SK-N-SH treated with all-trans-retinoic acid at 6 μM for 48 hours (cell line): ENCODE measurements at regions not wholly inside any gene's neighbourhood (a gene's known extent, or its start where the extent isn't known, plus 50 kb on each side); places are given as distances from the start of the nearest gene placed in this dataset.

ENCODE experiments used
- ATAC-seq: fragments of 200-7000 bp; cut with Tn5 transposase; 3 replicates; pipeline ENCODE4 v1.9.1; 2020; ENCODE audit warnings: mild to moderate bottlenecking, moderate library complexity
- CSDC2 ChIP-seq: fragments of 250-450 bp; sonication (Bioruptor Pico); IDR thresholded peaks from 2 replicates; pipeline ENCODE4 v1.5.0; 2020; ENCODE audit warnings: mild to moderate bottlenecking, moderate library complexity
- ESRRG ChIP-seq: fragments of 250-450 bp; sonication (Bioruptor Pico); IDR thresholded peaks from 2 replicates; pipeline ENCODE4 v1.6.1; 2021; ENCODE audit warnings: mild to moderate bottlenecking
- GLIS3 ChIP-seq: fragments of 250-450 bp; sonication (Bioruptor Pico); IDR thresholded peaks from 2 replicates; pipeline ENCODE4 v1.5.0; 2020; ENCODE audit warnings: mild to moderate bottlenecking, moderate library complexity
- OSR1 ChIP-seq: fragments of 250-450 bp; sonication (Bioruptor Pico); IDR thresholded peaks from 2 replicates; pipeline ENCODE4 v1.8.0; 2022; ENCODE audit warnings: moderate library complexity, mild to moderate bottlenecking, inconsistent platforms
- PPARA ChIP-seq: fragments of 250-450 bp; sonication (Bioruptor Pico); IDR thresholded peaks from 2 replicates; pipeline ENCODE4 v1.5.0; 2020; ENCODE audit warnings: mild to moderate bottlenecking, borderline replicate concordance
- RARB ChIP-seq: fragments of 250-450 bp; sonication (Bioruptor Pico); IDR thresholded peaks from 2 replicates; pipeline ENCODE4 v1.8.0; 2021; ENCODE audit warnings: mild to moderate bottlenecking, moderate library complexity
- SNAI2 ChIP-seq: fragments of 250-450 bp; sonication (Bioruptor Pico); IDR thresholded peaks from 2 replicates; pipeline ENCODE4 v1.5.0; 2020; ENCODE audit warnings: mild to moderate bottlenecking, moderate library complexity
- TCF4 ChIP-seq: fragments of 250-450 bp; sonication (Bioruptor Pico); IDR thresholded peaks from 2 replicates; pipeline ENCODE4 v1.8.0; 2021; ENCODE audit warnings: mild to moderate bottlenecking, moderate library complexity, borderline replicate concordance
- TOX ChIP-seq: fragments of 250-450 bp; sonication (Bioruptor Pico); IDR thresholded peaks from 2 replicates; pipeline ENCODE4 v1.8.0; 2021; ENCODE audit warnings: mild to moderate bottlenecking, moderate library complexity, borderline replicate concordance
- ZFP3 ChIP-seq: fragments of 250-450 bp; sonication (Bioruptor Pico); IDR thresholded peaks from 2 replicates; pipeline ENCODE4 v1.5.0; 2020; ENCODE audit warnings: mild to moderate bottlenecking, moderate library complexity
- ZNF565 ChIP-seq: fragments of 450-650 bp; formaldehyde crosslinking; conservative IDR thresholded peaks from 2 replicates; pipeline ENCODE4 v1.5.0; 2020; ENCODE audit warnings: low read depth, mild to moderate bottlenecking, moderate library complexity
- ZNF70 ChIP-seq: fragments of 450-650 bp; formaldehyde crosslinking; IDR thresholded peaks from 2 replicates; pipeline ENCODE4 v1.5.0; 2020; ENCODE audit warnings: mild to moderate bottlenecking, moderate library complexity
- ZNF8 ChIP-seq: fragments of 450-650 bp; formaldehyde crosslinking; IDR thresholded peaks from 2 replicates; pipeline ENCODE4 v1.5.0; 2020; ENCODE audit warnings: mild to moderate bottlenecking, moderate library complexity
- TF ChIP-seq, protein P1 (sequence below): fragments of 250-450 bp; sonication (Bioruptor Pico); IDR thresholded peaks from 2 replicates; pipeline ENCODE4 v1.8.0; 2021; ENCODE audit warnings: low read depth, mild to moderate bottlenecking, moderate library complexity, borderline replicate concordance
- TF ChIP-seq, protein P2 (sequence below): fragments of 250-450 bp; sonication (Bioruptor Pico); IDR thresholded peaks from 2 replicates; pipeline ENCODE4 v1.5.1; 2021; ENCODE audit warnings: mild to moderate bottlenecking, moderate library complexity
- TF ChIP-seq, protein P3 (sequence below): fragments of 250-450 bp; sonication (Bioruptor Pico); IDR thresholded peaks from 2 replicates; pipeline ENCODE4 v1.8.0; 2020; ENCODE audit warnings: mild to moderate bottlenecking, moderate library complexity, borderline replicate concordance
- TF ChIP-seq, protein P4 (sequence below): fragments of 250-450 bp; sonication (Bioruptor Pico); IDR thresholded peaks from 2 replicates; pipeline ENCODE4 v1.5.0; 2020; ENCODE audit warnings: mild to moderate bottlenecking, moderate library complexity

DNA sequence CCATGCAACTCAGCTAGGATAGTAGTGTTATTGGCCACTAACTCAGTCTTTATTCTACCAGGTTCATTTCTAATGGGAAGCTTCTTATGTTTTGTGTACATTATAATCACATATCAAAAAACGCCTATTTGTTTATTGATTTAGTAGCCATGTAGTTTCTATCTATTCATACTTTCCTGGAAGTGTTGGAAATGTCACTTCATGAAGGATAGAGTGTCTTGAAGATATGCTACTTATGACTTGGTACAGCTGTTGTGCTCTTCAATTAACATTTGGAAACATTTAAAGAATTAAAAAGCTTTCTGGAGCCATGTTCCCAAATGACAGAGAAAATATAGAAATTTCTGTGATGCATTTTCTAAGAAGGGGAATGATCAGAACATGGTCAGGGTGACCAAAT is 307.5 kb downstream of the ETNK1 start:
- ATAC-seq, result no peak
- TF ChIP-seq, protein P1, sequence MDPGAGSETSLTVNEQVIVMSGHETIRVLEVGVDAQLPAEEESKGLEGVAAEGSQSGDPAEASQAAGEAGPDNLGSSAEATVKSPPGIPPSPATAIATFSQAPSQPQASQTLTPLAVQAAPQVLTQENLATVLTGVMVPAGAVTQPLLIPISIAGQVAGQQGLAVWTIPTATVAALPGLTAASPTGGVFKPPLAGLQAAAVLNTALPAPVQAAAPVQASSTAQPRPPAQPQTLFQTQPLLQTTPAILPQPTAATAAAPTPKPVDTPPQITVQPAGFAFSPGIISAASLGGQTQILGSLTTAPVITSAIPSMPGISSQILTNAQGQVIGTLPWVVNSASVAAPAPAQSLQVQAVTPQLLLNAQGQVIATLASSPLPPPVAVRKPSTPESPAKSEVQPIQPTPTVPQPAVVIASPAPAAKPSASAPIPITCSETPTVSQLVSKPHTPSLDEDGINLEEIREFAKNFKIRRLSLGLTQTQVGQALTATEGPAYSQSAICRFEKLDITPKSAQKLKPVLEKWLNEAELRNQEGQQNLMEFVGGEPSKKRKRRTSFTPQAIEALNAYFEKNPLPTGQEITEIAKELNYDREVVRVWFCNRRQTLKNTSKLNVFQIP (CRISPR knock-in tag), result no peak
- TF ChIP-seq, protein P2, sequence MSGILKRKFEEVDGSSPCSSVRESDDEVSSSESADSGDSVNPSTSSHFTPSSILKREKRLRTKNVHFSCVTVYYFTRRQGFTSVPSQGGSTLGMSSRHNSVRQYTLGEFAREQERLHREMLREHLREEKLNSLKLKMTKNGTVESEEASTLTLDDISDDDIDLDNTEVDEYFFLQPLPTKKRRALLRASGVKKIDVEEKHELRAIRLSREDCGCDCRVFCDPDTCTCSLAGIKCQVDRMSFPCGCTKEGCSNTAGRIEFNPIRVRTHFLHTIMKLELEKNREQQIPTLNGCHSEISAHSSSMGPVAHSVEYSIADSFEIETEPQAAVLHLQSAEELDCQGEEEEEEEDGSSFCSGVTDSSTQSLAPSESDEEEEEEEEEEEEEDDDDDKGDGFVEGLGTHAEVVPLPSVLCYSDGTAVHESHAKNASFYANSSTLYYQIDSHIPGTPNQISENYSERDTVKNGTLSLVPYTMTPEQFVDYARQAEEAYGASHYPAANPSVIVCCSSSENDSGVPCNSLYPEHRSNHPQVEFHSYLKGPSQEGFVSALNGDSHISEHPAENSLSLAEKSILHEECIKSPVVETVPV (CRISPR knock-in tag), result no peak
- no peak for TF ChIP-seq ZNF70
- TF ChIP-seq, protein P3, sequence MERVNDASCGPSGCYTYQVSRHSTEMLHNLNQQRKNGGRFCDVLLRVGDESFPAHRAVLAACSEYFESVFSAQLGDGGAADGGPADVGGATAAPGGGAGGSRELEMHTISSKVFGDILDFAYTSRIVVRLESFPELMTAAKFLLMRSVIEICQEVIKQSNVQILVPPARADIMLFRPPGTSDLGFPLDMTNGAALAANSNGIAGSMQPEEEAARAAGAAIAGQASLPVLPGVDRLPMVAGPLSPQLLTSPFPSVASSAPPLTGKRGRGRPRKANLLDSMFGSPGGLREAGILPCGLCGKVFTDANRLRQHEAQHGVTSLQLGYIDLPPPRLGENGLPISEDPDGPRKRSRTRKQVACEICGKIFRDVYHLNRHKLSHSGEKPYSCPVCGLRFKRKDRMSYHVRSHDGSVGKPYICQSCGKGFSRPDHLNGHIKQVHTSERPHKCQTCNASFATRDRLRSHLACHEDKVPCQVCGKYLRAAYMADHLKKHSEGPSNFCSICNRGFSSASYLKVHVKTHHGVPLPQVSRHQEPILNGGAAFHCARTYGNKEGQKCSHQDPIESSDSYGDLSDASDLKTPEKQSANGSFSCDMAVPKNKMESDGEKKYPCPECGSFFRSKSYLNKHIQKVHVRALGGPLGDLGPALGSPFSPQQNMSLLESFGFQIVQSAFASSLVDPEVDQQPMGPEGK (CRISPR knock-in tag), result no peak
- TF ChIP-seq ZNF8 (CRISPR knock-in tag), result no peak
- no peak for TF ChIP-seq PPARA (CRISPR knock-in tag)
- no peak for TF ChIP-seq RARB (CRISPR knock-in tag)
- no peak for TF ChIP-seq CSDC2
- no peak for TF ChIP-seq ZFP3

DNA sequence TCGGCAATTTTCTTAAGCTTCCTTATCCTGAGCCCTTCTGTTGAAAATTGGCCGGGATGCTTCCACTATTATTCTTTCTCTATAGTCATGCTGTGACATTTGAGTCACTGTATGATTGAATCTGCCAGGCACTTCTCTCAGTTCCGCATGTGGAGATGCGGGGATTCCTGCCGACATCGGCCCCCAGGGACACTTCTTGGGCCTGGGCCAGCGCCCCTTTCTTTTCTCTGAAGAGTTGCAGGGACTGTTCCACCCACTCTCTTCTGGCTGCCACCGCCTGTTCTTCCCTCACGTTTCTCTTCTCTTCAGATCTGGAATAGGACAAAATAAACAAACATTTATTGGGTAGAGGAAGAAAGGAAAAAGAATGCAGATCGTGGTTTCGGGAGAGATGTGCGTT is 310.1 kb downstream of the ETNK1 start:
- TF ChIP-seq, protein P3 (CRISPR knock-in tag), result no peak
- TF ChIP-seq SNAI2 (CRISPR knock-in tag), result no peak
- TF ChIP-seq TCF4, result no peak
- TF ChIP-seq TOX (CRISPR knock-in tag), result no peak
- no peak for TF ChIP-seq CSDC2
- no peak for TF ChIP-seq OSR1 (CRISPR knock-in tag)
- no peak for TF ChIP-seq GLIS3 (CRISPR knock-in tag)
- no peak for ATAC-seq

DNA sequence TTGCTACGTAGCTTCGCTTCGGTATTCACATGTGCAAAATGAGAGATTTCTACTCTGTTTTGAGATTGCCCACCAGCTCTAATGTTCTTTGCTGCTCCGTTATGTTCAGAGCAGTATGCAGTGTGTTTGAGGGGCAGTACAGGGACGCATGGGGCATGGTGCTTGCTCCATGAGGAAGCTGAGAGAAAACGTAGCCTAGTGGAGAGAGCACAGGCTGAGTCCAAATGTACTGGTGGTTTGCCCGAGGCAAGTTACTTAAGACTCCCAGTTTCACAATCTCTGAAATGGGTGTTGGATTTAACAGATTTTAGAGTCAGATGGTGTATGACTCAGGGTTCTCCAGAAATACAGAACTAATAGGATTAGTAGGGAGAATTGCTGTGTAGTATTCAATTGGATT is 310.5 kb downstream of the ETNK1 start:
- TF ChIP-seq, protein P2 (CRISPR knock-in tag), result no peak
- no peak for TF ChIP-seq RARB (CRISPR knock-in tag)
- no peak for TF ChIP-seq ESRRG
- no peak for ATAC-seq

DNA sequence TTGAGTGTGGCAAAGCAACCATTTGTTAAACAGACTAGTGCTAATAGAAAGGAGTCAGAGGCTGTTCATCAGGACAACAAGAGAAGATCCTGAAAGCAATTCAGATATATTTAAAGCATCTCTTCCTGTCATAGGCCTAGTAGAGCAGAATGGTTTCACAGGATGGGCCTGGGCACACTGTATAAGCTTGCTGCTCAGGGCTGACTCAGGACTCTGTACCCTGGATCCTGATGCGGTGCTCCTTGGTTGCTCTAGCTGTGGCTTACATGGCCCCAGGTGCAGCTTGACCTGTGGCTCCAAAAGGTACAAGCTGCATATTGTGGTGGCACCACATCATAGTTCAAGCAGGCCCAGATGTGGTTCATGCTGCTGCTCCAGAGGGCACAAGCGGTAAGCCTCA is 313.4 kb downstream of the ETNK1 start:
- TF ChIP-seq ZNF565 (CRISPR knock-in tag) (no peak), OSR1 (CRISPR knock-in tag) (no peak), TCF4 (no peak)
- TF ChIP-seq, protein P4, sequence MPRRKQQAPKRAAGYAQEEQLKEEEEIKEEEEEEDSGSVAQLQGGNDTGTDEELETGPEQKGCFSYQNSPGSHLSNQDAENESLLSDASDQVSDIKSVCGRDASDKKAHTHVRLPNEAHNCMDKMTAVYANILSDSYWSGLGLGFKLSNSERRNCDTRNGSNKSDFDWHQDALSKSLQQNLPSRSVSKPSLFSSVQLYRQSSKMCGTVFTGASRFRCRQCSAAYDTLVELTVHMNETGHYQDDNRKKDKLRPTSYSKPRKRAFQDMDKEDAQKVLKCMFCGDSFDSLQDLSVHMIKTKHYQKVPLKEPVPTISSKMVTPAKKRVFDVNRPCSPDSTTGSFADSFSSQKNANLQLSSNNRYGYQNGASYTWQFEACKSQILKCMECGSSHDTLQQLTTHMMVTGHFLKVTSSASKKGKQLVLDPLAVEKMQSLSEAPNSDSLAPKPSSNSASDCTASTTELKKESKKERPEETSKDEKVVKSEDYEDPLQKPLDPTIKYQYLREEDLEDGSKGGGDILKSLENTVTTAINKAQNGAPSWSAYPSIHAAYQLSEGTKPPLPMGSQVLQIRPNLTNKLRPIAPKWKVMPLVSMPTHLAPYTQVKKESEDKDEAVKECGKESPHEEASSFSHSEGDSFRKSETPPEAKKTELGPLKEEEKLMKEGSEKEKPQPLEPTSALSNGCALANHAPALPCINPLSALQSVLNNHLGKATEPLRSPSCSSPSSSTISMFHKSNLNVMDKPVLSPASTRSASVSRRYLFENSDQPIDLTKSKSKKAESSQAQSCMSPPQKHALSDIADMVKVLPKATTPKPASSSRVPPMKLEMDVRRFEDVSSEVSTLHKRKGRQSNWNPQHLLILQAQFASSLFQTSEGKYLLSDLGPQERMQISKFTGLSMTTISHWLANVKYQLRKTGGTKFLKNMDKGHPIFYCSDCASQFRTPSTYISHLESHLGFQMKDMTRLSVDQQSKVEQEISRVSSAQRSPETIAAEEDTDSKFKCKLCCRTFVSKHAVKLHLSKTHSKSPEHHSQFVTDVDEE (CRISPR knock-in tag), result no peak
- no peak for ATAC-seq
